ENCODE measurements at regions not wholly inside any gene's neighbourhood (a gene's known extent, or its start where the extent isn't known, plus 50 kb on each side); places are given as distances from the start of the nearest gene placed in this dataset.

GRCh38 chr3:25855266-25855784, 65.4 kb downstream of the OXSM start:
- FAIRE-seq, result no peak
- in situ Hi-C loops (cut with HindIII; ENCODE audit: extremely low pct_ligation_motif_present, low pct_unique_long_range_greater_than_20kb), result loop anchor here (5.0 kb wide), 1 partner anchor 203 kb away; no protein-coding TSS in a partner anchor
- Histone ChIP-seq H3K9ac (ENCODE audit: insufficient read depth, low read depth, low read length) (no peak overlapping the region), H3K4me3 (replicated peaks in 1 of 3; ENCODE audit: insufficient read depth in 1 of 3, low read depth in 2 of 3, low read length in 3 of 3) (no peak overlapping the region), H3K36me3 (replicated peaks in 1 of 2; ENCODE audit: control insufficient read depth in 1 of 2, insufficient read depth in 2 of 2, low read length in 2 of 2) (no peaks in the 10 kb centered on the region), H2AFZ (ENCODE audit: low read length) (no peak overlapping the region), H3K4me1 (ENCODE audit: insufficient read depth, low read length) (no peaks in the 10 kb centered on the region), H4K20me1 (ENCODE audit: insufficient read depth, low read length) (no peaks in the 10 kb centered on the region), H3K4me2 (ENCODE audit: low read depth, low read length) (no peak overlapping the region), H3K9me3 (ENCODE audit: low read length) (peaks cover 4% of the 10 kb centered on the region; the same call in 1 of the 2 replicates), H3K27ac (ENCODE audit: extremely low read length, insufficient read depth, low read length) (no peak overlapping the region), H3K27me3 (ENCODE audit: control insufficient read depth in 1 of 2, insufficient read depth in 2 of 2, low read length in 2 of 2) (no peaks in the 10 kb centered on the region), H3K79me2 (ENCODE audit: insufficient read depth, low read length) (no peaks in the 10 kb centered on the region)
- no peak for ATAC-seq
- CTCF ChIA-PET (ENCODE audit: low intra/inter-chr PET ratio, low total read pairs), result interaction anchor here (1.2 to 4.7 kb wide), 2 partner anchors 207 to 209 kb away, joined by 3 to 44 read pairs; no protein-coding TSS in a partner anchor
- TF ChIP-seq SIN3B (IDR thresholded peaks at IDR 0.05; ENCODE audit: low read length), result no peak
- TF ChIP-seq, protein P1, sequence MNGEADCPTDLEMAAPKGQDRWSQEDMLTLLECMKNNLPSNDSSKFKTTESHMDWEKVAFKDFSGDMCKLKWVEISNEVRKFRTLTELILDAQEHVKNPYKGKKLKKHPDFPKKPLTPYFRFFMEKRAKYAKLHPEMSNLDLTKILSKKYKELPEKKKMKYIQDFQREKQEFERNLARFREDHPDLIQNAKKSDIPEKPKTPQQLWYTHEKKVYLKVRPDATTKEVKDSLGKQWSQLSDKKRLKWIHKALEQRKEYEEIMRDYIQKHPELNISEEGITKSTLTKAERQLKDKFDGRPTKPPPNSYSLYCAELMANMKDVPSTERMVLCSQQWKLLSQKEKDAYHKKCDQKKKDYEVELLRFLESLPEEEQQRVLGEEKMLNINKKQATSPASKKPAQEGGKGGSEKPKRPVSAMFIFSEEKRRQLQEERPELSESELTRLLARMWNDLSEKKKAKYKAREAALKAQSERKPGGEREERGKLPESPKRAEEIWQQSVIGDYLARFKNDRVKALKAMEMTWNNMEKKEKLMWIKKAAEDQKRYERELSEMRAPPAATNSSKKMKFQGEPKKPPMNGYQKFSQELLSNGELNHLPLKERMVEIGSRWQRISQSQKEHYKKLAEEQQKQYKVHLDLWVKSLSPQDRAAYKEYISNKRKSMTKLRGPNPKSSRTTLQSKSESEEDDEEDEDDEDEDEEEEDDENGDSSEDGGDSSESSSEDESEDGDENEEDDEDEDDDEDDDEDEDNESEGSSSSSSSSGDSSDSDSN (CRISPR knock-in tag; IDR thresholded peaks at IDR 0.05), result no peak
- TF ChIP-seq ZC3H13 (CRISPR knock-in tag; IDR thresholded peaks at IDR 0.05), result no peak
- no peak for TF ChIP-seq JUN (CRISPR knock-in tag; IDR thresholded peaks at IDR 0.05)
- TF ChIP-seq KLF6 (CRISPR knock-in tag; IDR thresholded peaks at IDR 0.05), result no peak
- no peak for TF ChIP-seq KDM4B (CRISPR knock-in tag; IDR thresholded peaks at IDR 0.05)
- no peak for TF ChIP-seq ZZZ3 (CRISPR knock-in tag; IDR thresholded peaks at IDR 0.05; ENCODE audit: borderline replicate concordance)
- TF ChIP-seq SATB2 (CRISPR knock-in tag; IDR thresholded peaks at IDR 0.05), result no peak
- no peak for TF ChIP-seq ZNF83 (CRISPR knock-in tag; IDR thresholded peaks at IDR 0.05; ENCODE audit: borderline replicate concordance)
- no peak for DNase-seq (ENCODE audit: low spot score)
- 0% methylated on average over 1 of the region's 1 CpG for WGBS (ENCODE audit: low lambda C conversion rate)
- intact Hi-C loops (cut with micrococcal nuclease; ENCODE audit: unreplicated experiment), result no loop called here
- POLR2A ChIA-PET, result no interaction called here
- no TSS peak for BruUV-seq (replicated peaks)

Data from HepG2 (cell line).